Uterus (tissue), 3 donors: ENCODE measurements at regions not wholly inside any gene's neighbourhood (a gene's known extent, or its start where the extent isn't known, plus 50 kb on each side); places are given as distances from the start of the nearest gene placed in this dataset.

ENCODE experiments used
- DNase-seq, 2 donors: peaks; one replicate each; pipeline ENCODE4 v3.0.0-alpha.2; 2019 to 2020
- H3K27ac ChIP-seq, 2 donors: fragments of 200-600 bp; sonication (generic); 1 replicate in 1 of 2; 2 replicates in 1 of 2; pipeline ENCODE4 v1.5.1; 2016 to 2018
- H3K27me3 ChIP-seq, 2 donors: fragments of 200-600 bp; sonication (generic); one replicate each; pipeline ENCODE4 v1.5.1; 2018 to 2019; ENCODE audit warnings: control low read depth in 1 of 2
- H3K36me3 ChIP-seq, 2 donors: fragments of 200-600 bp; sonication (generic); one replicate each; pipeline ENCODE4 v1.5.1; 2019; ENCODE audit warnings: control low read depth in 1 of 2
- H3K4me1 ChIP-seq, 2 donors: fragments of 200-600 bp; sonication (generic); one replicate each; pipeline ENCODE4 v1.5.1; 2018 to 2019; ENCODE audit warnings: control low read depth in 1 of 2
- H3K4me3 ChIP-seq, 2 donors: fragments of 200-600 bp; sonication (generic); 1 replicate in 1 of 2; 2 replicates in 1 of 2; pipeline ENCODE4 v1.5.1; 2018 to 2019; ENCODE audit warnings: mild to moderate bottlenecking in 1 of 2
- H3K9me3 ChIP-seq, 2 donors: fragments of 200-600 bp; sonication (generic); one replicate each; pipeline ENCODE4 v1.5.1; 2019; ENCODE audit warnings: control low read depth in 1 of 2
- CTCF ChIP-seq, 4 experiments: fragments of 200-600 bp in 2 of 4; fragments of 450-650 bp in 2 of 4; sonication (generic) in 2 of 4; IDR thresholded peaks; one replicate each; pipeline ENCODE4 v1.5.1; 2016 to 2019; ENCODE audit warnings: antibody characterized with exemption in 4 of 4, mild to moderate bottlenecking in 2 of 4, moderate library complexity in 1 of 4
- POLR2A ChIP-seq, 2 donors: fragments of 450-650 bp; IDR thresholded peaks; one replicate each; pipeline ENCODE4 v1.6.1; 2016; ENCODE audit warnings: antibody characterized with exemption in 2 of 2, mild to moderate bottlenecking in 1 of 2, moderate library complexity in 1 of 2
- intact Hi-C: fragments of 100-400 bp; cut with DNase I; formaldehyde crosslinking; loops from one replicate; pipeline ENCODE4 v1.15.1; 2023; ENCODE audit warnings: low total_unique reads
- donor health status: DM: yes; HTN: yes; CAD: no.

GRCh38 chr12:114932806-114933205 is 248.8 kb upstream of the TBX3 start:
- no peaks in the 10 kb centered on the region for H3K27me3 ChIP-seq
- TF ChIP-seq CTCF (IDR thresholded peaks at IDR 0.05), result no peak
- no peak for TF ChIP-seq POLR2A (IDR thresholded peaks at IDR 0.05)
- H3K4me3 ChIP-seq, result no peak overlapping the region
- DNase-seq, result no peak
- no peak overlapping the region for H3K27ac ChIP-seq
- no peaks in the 10 kb centered on the region for H3K36me3 ChIP-seq
- H3K4me1 ChIP-seq, result no peaks in the 10 kb centered on the region
- intact Hi-C loops, result no loop called here
- H3K9me3 ChIP-seq, result no peaks in the 10 kb centered on the region

GRCh38 chr12:114931025-114931424 is 247.1 kb upstream of the TBX3 start:
- Histone ChIP-seq H3K36me3 (no peaks in the 10 kb centered on the region), H3K4me1 (no peaks in the 10 kb centered on the region), H3K27me3 (no peaks in the 10 kb centered on the region), H3K9me3 (no peaks in the 10 kb centered on the region), H3K27ac (no peak overlapping the region), H3K4me3 (no peak overlapping the region)
- no peak for TF ChIP-seq CTCF (IDR thresholded peaks at IDR 0.05)
- no peak for TF ChIP-seq POLR2A (IDR thresholded peaks at IDR 0.05)
- intact Hi-C loops, result no loop called here
- no peak for DNase-seq

GRCh38 chr12:114926341-114926740 is 242.4 kb upstream of the TBX3 start:
- TF ChIP-seq POLR2A (IDR thresholded peaks at IDR 0.05), result no peak
- TF ChIP-seq CTCF (IDR thresholded peaks at IDR 0.05), result no peak
- Histone ChIP-seq H3K36me3 (no peaks in the 10 kb centered on the region), H3K4me3 (no peak overlapping the region), H3K27me3 (no peaks in the 10 kb centered on the region), H3K4me1 (no peaks in the 10 kb centered on the region), H3K9me3 (no peaks in the 10 kb centered on the region), H3K27ac (no peak overlapping the region)
- DNase-seq, result no peak
- intact Hi-C loops, result no loop called here

GRCh38 chr12:114924946-114925475 is 241.0 kb upstream of the TBX3 start:
- no peak for DNase-seq
- Histone ChIP-seq H3K4me3 (no peak overlapping the region), H3K9me3 (no peaks in the 10 kb centered on the region), H3K27ac (no peak overlapping the region), H3K36me3 (no peaks in the 10 kb centered on the region), H3K27me3 (no peaks in the 10 kb centered on the region), H3K4me1 (no peaks in the 10 kb centered on the region)
- intact Hi-C loops, result no loop called here
- TF ChIP-seq CTCF (IDR thresholded peaks at IDR 0.05), result no peak
- TF ChIP-seq POLR2A (IDR thresholded peaks at IDR 0.05), result no peak

- DNase-seq, result no peak
Observed at GRCh38 chr12:114921781-114922180, 237.8 kb upstream of the TBX3 start.

More at GRCh38 chr12:114921781-114922180, 237.8 kb upstream of the TBX3 start:
- H3K4me3 ChIP-seq, result no peak overlapping the region
- TF ChIP-seq POLR2A (IDR thresholded peaks at IDR 0.05) (no peak), CTCF (IDR thresholded peaks at IDR 0.05) (no peak)
- intact Hi-C loops, result no loop called here
- no peaks in the 10 kb centered on the region for H3K27me3 ChIP-seq
- no peak overlapping the region for H3K27ac ChIP-seq
- H3K4me1 ChIP-seq, result no peaks in the 10 kb centered on the region
- no peaks in the 10 kb centered on the region for H3K9me3 ChIP-seq
- no peaks in the 10 kb centered on the region for H3K36me3 ChIP-seq
